CD4-positive, alpha-beta T cell treated with Interleukin-12 subunit alpha and Interleukin-12 subunit beta, for 1 hour (primary cell): ENCODE measurements at regions not wholly inside any gene's neighbourhood (a gene's known extent, or its start where the extent isn't known, plus 50 kb on each side); places are given as distances from the start of the nearest gene placed in this dataset.
"Not testable (repeated sequence)": the region's sequence is repeated elsewhere in the genome, so short reads cannot be mapped to it uniquely, and the experiment has no call there.

Source experiments
- DNase-seq: peaks from one replicate; pipeline ENCODE4 v3.0.0-alpha.2; 2020

DNA sequence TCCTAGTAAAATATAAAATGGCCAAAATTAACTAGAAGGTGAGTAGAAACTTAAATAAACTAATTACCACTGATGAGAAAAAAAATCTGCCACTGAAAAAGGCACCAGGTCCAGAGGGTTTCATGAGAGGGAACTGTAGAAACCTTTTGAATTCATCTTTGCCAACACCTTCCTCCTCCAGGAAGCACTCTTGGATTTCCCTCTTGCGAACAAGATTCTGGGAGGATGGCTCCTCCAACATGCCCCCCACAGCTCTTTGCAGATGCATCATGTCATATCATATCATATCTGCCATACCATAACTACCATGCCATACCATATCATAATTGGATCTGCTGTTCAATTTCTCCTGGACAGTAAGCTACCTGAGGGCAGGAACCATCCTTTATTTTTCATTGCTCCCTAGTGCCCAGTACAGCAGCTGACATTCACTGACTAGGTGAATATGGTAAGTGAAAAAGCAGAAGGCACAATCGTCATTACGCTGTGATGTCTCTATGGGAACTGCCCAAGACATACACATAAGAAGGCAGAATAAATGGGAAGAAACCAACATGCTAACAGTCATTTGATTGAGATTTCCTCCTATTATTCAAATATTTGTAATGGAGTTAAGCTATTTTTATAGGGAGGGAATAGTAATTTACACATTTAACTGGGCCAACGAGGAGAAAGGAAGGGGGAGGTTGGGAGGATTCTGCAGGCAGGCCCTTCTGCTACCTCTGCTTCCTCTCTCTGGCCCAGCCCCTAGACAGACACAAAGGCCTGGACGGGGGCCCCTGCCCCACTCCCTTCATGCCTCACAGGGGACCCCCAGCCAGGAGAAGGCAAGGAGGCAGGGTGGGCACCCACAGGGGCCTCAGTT is 110.1 kb upstream of the SMURF2 start:
- DNase-seq: no peak

DNA sequence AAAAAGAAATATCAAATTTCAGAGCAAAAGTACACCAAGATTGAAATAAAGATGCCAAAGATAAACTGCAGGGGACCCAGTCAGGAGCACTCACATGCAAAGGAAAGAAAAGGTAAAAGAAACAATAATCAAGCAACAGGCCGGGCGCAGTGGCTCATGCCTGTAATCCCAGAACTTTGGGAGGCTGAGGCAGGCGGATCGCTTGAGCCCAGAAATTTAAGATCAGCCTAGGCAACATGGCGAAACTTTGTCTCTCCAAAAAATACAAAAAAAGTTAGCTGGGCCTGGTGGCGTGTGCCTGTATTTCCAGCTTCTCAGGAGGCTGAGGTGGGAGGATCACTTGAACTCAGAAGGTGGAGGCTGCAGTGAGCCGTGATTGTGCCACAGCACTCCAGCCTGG is 107.6 kb upstream of the SMURF2 start:
- no peak for DNase-seq

DNA sequence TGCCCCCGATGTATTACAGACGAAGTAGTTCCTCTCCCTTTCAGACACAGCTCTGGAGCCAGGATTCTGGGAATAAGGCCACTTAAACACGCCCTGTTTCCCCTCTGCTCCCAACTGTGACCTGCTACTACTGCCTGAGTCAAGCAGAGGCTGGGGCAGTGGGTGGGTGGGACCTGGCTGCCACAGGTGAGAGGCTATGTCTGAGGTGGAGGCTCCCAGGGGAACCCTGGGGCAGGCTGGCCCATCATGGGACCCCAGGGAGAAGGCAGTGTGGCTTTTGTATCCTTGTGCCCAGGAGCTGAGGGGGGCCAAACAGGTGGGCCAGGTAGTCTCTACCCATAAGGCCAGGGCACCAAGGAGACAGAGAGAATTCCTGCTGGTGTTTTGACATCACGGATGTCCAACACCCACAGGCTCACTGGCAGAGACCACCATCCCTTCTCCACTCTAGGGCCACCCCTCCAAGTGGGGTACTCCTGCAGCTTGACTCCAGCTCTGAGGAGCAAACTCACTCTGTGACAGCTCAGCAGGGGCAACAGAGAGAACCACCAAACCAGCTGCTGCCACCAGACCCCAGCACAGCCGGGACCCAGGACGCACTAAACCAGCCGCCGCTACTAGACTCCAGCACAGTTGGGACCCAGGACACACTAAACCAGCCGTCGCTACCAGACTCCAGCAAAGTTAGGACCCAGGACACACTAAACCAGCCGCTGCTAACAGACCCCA is 105.3 kb upstream of the SMURF2 start:
- no peak for DNase-seq

DNA sequence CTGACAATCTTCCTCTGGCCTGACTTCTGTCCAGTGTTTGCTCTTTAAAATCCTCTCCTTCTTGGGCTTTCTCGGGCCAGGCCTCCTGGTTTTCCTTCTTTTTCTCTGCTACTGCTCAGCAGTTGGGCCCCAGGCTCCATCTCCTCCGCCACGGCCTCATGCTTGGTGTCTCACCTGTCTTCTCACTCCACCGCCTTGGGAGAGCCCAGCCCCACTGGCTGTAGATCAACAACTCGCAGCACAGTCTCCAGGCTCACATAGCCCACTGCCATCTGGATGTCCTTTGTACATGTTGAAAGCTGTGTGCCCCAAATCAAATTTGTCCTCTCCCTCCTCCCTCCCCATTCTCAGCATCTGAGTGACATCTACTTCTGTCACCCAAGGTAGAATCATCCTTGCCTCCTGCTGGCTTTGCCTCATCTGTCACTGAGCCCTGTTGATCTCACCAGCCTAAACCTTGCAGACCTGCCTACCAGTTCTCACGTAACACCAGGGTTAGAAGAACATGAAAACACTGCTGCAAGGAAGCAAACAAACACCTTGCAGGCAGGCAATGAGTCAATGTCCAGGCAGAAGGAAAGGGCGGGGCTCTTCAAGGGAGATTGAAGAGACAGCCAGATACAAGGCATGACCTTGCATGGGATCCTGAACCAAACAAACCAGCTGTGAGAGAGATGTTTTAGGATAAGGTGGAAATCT is 103.2 kb upstream of the SMURF2 start:
- DNase-seq: no peak

DNA sequence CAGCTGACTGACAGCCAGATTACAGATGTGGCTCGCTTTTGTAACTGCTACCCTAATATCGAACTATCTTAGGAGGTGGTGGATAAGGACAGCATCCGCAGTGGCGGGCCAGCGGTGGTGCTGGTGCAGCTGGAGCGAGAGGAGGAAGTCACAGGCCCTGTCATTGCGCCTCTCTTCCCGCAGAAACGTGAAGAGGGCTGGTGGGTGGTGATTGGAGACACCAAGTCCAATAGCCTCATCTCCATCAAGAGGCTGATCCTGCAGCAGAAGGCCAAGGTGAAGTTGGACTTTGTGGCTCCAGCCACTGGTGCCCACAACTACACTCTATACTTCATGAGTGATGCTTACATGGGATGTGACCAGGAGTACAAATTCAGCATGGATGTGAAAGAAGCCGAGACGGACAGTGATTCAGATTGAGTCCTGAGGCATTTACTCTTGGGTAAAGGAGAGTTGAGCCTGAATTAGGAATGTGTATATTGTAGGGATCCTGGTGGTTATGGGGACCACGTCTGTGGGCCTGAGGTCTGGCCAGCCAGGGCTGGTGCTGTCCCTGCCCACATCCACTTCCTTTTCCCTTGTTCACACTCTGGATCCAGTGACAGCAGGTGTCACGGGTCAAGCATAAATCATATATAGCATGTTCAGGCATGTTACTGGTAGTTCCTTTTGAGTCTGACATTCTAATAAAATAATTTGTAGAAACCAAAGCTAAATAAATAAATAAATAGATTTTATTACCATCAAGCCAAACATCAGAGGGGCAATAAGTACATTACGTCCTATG is 89.0 kb upstream of the SMURF2 start:
- no peak for DNase-seq

DNA sequence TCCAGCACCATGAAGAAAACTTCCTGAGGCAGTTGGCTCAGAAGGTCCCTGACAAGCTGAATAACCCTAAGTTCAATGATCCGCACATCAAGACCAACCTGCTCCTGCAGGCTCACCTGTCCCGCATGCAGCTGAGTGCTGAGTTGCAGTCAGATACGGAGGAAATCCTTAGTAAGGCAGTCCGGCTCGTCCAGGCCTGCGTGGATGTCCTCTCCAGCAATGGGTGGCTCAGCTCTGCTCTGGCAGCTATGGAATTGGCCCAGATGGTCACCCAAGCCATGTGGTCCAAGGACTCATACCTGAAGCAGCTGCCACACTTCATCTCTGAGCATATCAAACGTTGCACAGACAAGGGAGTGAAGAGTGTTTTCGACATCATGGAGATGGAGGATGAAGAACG is 88.4 kb upstream of the SMURF2 start:
- DNase-seq: no peak

DNA sequence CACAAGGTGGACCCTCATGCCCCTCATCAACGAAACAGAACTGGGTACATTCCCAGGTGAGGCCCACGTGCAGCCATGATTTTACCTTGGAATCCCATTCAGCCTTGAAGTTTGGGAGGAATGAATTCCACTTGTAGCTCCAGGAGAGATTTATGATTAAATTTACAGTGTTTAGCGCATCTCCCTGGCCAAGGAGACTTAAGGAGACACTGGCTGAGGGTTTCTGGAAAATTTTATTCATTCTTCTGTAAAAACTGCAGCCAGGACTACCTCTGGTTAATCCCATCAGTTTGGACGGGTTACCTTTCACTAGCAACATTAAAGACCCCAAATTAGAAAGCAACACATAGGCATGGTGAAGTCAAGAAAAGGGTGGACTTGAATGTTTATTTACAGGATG is 87.2 kb upstream of the SMURF2 start:
- no peak for DNase-seq

DNA sequence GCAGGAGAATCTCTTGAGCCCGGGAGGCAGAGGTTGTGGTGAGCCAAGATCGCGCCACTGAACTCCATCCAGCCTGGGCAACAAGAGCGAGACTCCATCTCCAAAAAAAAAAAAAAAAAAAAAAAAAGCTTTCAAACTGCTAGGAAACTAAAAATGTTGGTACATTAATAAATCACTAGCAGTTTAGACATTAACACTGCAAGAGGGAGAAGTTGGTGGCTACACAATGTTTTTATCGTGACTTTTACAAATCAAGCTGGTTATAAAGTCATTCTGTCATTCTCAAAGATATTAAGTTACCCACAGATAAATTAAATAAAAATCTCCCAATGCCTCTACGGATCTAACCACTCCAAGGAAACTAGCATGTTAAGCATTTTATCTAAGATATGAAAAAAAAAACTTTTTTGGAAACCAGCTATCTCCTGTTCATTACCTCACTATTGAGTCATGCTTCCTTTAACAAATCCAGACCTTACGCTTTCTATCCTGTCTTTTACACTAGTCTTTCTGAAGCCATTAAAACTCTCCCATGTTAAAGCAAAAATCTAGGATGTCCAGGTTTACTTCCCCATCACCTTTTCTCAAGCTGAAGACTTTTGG is 85.9 kb upstream of the SMURF2 start:
- no peak for DNase-seq

DNA sequence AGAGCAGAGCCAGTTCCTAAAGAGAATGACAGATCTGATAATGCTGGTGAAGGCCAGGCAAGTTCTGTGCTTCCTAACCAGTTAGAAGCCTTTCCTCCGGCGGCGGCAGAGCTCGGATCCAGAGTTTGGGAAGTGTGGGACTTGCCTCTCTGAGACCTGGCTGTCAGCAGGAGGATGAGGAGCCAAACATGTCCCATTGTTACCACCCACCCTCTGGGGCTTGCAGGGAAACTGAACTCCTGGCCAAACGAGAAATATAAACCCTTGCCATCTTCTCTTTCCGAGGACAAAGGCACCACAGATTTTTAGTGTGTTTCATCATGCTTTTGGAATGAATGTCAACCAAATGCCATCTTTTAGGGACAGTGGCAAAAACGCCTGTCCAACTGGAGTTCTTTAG is 80.2 kb upstream of the SMURF2 start:
- DNase-seq: no peak

DNA sequence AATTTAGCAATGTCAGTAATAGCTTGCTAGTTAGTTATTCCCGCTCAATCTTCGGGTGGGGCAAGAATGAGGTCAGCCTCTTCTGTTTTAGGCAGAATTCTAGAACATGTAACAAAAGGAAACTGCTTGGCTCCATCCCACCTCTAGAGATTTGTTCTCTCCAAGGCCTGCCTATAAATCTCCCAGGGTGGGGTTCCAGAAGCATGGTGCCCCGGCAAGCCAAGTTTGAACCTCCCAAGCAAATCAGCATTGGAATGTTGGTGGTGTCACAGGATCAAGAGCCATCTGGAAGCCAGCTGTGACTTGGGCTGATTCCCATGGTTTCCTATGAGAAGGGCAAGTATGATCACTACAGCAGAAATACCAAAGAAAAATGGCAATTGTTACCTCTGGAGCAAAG is 79.8 kb upstream of the SMURF2 start:
- DNase-seq: not testable (repeated sequence)

DNA sequence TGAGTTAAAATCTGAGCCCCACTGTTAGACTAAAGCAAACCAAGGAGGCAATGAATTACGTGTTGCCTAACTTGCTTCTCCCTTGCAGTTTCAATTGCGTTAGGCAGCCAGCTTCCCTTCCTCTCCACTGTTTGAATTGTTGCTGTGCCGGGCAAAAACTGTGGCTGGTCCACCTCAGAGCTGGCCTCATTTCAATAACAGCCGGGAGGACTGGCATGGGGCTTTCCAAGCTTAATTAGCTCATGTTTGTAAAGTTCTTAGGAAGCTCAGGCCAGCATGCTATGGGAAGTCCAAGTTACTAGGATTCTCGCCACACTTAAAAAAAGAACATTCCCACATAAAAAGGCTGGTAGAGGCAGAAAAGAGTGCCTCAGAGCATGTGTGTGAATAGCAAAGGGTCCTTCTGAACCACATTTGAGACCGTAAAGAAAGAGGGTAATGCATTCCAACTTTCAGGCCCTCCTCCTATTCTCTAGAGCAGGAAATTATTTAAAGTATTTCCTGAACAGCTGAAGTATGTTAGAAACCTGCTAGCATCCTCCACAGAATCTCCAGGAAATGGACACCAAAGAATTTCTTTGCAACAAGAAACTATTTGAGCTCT is 79.0 kb upstream of the SMURF2 start:
- no peak for DNase-seq

DNA sequence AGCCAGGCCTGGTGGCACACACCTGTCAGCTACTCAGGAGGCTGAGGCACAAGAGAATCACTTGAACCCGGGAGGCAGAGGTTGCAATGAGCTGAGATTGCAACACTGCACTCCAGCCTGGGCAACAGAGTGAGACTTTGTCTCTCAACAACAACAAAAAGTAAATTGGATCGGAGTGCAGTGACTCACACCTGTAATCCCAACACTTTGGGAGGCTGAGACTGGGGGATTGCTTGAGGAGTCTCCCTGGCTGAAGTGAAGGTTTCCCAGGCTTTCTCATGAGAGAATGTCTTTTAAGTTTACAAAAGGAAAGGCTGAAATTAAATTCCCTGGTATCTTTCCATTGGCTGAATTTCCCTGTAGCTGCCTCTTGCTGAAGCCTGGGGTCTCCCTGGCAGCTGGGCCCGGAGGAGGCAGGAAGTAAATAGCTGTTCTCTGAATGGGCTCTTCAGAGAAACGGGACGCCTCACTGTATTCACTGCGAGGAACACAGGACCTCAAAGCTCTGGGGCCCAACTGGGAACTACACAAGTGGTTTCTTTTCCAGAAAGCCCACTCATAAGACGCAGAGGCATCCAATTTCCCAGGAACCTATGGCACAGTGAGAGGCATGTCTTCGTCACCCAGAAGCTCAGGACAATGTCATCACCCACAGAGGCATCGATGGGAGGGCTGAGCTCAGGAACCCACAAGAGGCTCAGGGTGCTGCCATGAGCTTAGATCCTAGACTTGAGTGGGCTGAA is 77.4 kb upstream of the SMURF2 start:
- no peak for DNase-seq

DNA sequence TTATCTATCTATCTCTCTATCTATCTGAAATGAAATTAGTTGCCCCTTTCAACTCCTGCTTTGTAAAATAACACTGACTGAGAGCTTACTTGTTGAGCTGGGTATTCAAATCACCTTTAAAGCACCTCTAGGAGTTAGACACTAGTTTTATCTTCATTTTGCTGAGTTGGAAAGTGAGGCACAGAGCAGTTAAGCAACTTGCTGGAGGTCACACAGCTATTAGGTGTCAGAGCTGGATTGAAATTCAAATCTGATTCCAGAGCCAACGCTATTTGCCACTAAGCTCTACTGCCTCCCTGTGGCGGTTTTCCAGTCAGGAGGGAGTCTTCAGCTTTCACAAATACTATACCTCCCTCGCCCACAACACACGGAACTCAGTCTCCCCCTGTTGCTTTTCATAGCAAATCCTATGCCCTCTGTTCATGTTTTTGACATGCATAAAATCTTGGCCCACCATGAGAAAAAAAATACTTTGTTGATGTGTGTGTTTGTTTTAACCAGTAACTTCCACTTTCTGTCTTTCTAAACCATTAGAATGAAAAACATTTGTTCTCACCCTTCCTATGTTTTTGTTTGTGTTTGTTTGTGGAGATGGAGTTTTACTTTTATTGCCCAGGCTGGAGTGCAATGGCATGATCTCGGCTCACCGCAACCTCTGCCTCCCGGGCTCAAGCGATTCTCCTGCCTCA is 74.8 kb upstream of the SMURF2 start:
- DNase-seq: peak; percentile 65

DNA sequence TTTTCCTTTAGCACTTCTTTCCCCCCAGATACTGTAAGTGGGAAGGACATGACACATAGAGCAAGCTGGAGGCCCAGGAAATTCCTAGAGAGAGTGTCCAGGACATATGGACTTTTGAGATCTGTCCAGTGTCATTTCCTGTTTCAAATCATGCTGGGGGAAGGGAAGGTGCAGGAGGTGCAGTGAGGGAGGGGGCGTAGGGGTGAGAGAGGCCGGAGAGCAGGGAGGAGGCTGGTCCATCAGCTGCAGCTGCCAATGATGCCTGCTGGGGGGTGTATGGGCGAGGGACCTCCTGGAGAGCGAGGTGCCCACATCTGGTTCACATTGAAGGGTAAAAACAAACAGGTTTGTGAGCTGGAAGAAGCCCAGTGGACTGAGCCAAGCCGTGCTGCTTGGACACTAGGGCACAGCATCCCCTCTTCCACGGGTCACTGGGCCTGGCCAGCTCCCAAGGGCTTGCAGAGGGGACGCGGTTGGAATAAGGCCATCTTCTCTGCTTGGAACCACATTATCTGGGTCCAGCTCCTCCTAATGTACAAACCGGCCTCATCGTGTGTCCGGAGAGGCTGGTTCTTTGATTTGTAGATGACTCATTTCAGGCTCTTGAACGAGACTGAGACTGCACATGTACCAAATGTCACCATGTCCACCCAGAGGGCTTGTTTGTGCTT is 70.4 kb upstream of the SMURF2 start:
- no peak for DNase-seq

DNA sequence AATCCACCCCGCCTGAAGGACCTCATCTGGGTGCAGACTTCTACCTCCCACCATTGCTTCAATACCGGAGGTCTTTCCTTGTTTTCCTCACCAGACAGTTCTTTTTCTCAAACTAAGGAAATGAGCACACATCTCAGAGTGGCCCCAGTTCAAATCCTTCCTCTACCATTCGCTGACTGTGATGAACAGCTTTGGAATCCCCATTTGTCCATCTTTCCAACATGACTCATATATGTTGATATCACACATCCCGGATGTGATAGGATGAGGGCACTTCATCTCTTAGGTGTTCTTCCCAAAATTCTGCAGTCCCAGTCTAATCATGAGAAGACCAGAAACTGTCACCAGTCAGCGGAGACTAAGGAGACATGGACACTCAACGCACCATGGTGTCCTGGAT is 67.9 kb upstream of the SMURF2 start:
- DNase-seq: not testable (repeated sequence)

DNA sequence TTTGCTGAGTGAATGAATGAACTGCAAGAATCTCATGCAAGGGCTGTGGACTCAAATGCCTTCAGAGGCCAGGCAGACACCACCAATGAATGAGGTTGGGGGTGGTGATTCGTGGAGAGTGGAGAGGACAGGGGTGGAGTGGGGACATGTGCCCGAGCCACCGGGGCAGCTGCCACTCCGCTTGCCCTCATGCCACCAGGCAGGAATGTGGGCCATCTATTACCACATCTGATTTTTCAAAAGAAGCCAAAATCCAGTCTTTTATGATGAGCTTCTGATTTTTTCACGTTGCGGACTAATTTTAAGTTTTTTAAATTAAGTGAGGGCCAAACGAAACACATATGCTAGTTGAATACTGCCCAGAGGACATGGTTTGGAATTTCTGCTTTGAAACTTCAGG is 67.1 kb upstream of the SMURF2 start:
- no peak for DNase-seq

DNA sequence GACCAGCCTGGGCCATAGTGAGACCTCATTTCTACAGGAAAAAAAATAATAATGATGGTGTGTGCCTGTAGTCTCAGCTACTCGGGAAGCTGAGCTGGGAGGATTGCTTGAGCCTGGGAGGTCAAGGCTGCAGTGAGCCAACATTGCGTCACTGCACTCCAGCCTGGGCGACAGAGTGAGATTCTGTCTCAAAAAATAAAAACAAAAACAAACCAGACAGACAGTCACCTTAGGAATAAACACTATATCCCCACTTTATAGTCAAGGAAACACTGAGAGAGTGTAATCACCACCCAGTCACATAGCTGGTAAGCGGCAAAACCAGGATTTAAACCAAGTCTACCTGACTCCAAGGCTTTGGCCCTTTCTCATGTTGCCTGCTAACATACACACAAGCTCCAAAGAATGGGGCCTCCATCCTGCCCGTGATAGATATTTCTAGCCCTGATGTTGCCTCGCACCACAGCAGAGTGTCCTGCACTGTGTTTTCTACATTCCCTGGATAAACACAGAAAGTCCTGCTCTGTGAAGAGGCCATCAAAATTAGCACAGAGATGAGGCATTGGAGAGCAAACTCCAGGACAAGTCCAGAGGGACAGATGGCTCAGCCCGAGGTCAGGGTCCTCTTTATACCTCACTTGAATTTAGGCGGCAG is 66.1 kb upstream of the SMURF2 start:
- no peak for DNase-seq

DNA sequence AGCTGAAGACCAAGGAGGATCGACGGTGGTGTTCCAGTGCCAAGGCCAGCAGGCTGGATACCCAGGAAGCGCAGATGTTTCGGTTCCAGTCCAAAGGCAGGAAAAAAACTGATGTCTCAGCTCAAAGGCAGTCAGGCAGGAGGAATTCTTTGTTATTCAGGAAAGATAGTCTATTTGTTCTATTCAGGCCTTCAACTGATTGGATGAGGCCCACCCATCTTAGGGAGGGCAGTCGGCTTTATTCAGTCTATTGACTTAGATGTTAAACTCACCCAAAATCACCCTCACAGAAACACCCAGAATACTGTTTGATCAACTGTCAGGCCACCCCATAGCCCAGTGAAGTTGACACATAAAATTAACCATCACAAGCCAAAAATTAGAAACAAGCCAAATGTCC is 63.9 kb upstream of the SMURF2 start:
- DNase-seq: not testable (repeated sequence)

DNA sequence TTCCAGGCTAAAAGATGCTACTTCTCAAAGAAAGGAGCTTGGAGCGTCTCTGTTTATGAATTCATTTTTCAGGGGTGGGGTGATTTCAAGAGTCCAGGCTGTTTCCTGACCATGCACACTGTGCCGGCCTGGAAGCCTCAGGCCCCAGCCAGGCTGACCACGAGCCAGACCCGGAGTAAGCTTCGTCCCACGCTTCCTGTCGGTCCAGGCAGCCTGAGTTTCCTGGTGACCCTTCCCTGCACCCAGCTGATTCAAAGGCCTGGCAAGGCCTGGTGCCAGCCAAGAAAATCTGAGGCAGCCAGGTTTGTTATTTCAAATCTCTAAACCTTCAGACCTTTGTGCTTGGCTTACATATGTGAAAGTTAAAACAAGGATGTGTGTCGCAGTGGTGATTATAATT is 62.1 kb upstream of the SMURF2 start:
- not testable (repeated sequence) for DNase-seq

DNA sequence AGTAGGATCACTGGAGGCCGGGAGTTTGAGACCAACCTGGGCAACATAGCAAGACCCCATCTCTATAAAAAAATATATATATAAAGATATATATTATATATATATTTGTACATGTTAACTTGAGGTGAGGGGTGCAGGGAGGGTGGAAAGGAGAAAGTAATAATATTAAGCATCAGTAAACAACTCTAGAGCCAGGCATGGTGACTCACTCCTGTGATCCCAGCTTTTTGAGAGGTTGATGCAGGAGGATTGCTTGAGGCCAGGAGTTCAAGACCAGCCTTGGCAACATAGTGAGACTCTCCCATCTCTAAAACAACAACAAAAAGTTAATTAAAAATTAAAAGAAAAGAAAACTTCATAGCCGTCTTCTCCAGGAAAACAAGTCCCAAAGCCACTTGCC is 61.7 kb upstream of the SMURF2 start:
- no peak for DNase-seq
